Astrocyte (in vitro differentiated cells and primary cell): ENCODE measurements at regions not wholly inside any gene's neighbourhood (a gene's known extent, or its start where the extent isn't known, plus 50 kb on each side); places are given as distances from the start of the nearest gene placed in this dataset.

Source experiments
- EZH2 ChIP-seq: IDR thresholded peaks from 2 replicates; pipeline ENCODE4 v1.6.1; 2012; ENCODE audit warnings: mild to moderate bottlenecking, low read length, inconsistent platforms; ENCODE audit not compliant: insufficient read depth
- TF ChIP-seq, protein P1 (sequence below): IDR thresholded peaks from 2 replicates; pipeline ENCODE4 v1.5.1; 2011; ENCODE audit warnings: low read depth, mild to moderate bottlenecking, inconsistent platforms, low read length, moderate library complexity; ENCODE audit not compliant: insufficient read depth

DNA sequence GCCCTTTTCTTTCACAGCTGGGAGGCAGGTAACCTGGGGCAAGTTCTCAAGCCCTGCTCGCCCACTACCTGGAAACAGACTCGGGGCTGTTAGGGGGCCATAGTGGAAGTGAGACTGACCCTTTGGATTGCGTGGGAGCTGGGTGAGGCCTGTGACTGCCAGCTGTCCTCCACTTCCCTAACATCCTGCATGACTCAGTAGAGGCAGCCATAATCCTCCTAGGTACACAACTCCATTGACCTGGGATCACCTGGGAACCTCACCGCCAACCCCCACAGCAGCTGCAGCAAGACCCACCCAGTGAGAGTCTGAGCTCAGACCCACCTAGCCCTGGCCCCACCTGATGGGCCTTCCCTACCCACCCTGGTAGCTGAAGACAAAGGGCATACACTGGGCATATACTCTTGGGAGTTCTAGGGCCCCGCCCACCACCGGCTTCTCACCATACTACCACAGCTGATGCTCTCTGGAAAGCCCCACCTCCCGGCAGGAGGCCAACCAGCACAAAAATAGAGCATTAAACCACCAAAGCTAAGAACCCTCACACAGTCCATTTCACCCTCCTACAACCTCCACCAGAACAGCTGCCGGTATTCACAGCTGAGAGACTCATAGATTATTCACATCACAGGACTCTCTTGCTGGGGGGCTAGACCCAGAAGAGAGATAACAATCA, 61.1 kb upstream of the DCTD start:
- TF ChIP-seq, protein P1, sequence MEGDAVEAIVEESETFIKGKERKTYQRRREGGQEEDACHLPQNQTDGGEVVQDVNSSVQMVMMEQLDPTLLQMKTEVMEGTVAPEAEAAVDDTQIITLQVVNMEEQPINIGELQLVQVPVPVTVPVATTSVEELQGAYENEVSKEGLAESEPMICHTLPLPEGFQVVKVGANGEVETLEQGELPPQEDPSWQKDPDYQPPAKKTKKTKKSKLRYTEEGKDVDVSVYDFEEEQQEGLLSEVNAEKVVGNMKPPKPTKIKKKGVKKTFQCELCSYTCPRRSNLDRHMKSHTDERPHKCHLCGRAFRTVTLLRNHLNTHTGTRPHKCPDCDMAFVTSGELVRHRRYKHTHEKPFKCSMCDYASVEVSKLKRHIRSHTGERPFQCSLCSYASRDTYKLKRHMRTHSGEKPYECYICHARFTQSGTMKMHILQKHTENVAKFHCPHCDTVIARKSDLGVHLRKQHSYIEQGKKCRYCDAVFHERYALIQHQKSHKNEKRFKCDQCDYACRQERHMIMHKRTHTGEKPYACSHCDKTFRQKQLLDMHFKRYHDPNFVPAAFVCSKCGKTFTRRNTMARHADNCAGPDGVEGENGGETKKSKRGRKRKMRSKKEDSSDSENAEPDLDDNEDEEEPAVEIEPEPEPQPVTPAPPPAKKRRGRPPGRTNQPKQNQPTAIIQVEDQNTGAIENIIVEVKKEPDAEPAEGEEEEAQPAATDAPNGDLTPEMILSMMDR: no peak
- TF ChIP-seq EZH2: no peak
